Fibroblast of lung (primary cell): ENCODE measurements at regions not wholly inside any gene's neighbourhood (a gene's known extent, or its start where the extent isn't known, plus 50 kb on each side); places are given as distances from the start of the nearest gene placed in this dataset.

ENCODE experiments used
- EZH2 ChIP-seq: IDR thresholded peaks from 2 replicates; pipeline ENCODE4 v1.5.1; 2012; ENCODE audit warnings: low read length, control low read depth, mild to moderate bottlenecking; ENCODE audit errors: missing control alignments
- TF ChIP-seq, protein P1 (sequence below), 2 donors: IDR thresholded peaks in 1 of 2; conservative IDR thresholded peaks in 1 of 2; 1 replicate in 1 of 2; 2 replicates in 1 of 2; pipeline ENCODE4 v1.5.1; 2011 to 2012; ENCODE audit warnings: low read length in 2 of 2, control low read depth in 1 of 2, inconsistent platforms in 1 of 2, low read depth in 1 of 2, mild to moderate bottlenecking in 1 of 2

DNA sequence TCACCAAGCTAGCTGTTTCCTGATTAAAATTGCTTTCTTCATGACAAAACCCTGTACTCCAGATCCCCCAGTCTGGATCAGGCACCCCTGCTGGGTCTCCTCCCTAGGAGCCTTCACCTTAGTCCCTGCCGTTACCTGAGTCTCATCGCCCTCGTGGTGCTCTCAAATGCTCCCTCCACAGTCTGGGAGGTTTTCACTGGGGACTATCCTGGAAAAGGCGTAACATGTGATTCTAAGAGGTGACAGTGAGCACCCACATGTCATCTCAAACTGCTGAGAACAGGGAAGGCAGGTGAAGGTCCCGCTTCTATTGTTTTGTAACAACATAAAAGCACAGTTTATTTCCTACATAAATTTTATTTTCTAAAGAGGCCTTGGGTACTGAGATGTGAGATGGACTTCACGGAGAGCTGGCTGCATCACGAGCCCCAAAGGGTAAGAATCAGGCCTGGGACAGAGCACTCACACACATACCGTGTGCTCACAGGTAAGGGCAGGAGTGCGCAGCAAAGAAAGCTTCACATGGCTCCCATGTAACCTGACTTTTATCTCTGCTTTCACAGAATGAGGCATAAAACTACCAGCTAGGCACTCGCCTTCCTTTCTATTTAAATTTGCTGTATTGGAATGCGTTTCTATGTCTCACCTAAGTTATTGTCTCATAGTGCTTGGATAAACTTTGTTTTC is 531.5 kb downstream of the RNF144A start:
- TF ChIP-seq, protein P1, sequence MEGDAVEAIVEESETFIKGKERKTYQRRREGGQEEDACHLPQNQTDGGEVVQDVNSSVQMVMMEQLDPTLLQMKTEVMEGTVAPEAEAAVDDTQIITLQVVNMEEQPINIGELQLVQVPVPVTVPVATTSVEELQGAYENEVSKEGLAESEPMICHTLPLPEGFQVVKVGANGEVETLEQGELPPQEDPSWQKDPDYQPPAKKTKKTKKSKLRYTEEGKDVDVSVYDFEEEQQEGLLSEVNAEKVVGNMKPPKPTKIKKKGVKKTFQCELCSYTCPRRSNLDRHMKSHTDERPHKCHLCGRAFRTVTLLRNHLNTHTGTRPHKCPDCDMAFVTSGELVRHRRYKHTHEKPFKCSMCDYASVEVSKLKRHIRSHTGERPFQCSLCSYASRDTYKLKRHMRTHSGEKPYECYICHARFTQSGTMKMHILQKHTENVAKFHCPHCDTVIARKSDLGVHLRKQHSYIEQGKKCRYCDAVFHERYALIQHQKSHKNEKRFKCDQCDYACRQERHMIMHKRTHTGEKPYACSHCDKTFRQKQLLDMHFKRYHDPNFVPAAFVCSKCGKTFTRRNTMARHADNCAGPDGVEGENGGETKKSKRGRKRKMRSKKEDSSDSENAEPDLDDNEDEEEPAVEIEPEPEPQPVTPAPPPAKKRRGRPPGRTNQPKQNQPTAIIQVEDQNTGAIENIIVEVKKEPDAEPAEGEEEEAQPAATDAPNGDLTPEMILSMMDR (conservative IDR thresholded peaks at IDR 0.05 in 1 of 2, IDR thresholded peaks at IDR 0.05 in 1 of 2; ENCODE audit: low read depth in 1 of 2, low read length in 2 of 2) = no peak
- TF ChIP-seq EZH2 = no peak
